ENCODE measurements at regions not wholly inside any gene's neighbourhood (a gene's known extent, or its start where the extent isn't known, plus 50 kb on each side); places are given as distances from the start of the nearest gene placed in this dataset.

GRCh38 chr7:68422281-68422680, 1176.0 kb upstream of the AUTS2 start:
- no peaks in the 10 kb centered on the region for H3K27me3 ChIP-seq
- intact Hi-C loops (cut with DNase I): no loop called here
- H3K36me3 ChIP-seq: no peaks in the 10 kb centered on the region

GRCh38 chr7:68423356-68423755, 1174.9 kb upstream of the AUTS2 start:
- Histone ChIP-seq H3K4me3 (no peak overlapping the region), H3K36me3 (no peaks in the 10 kb centered on the region), H3K27ac (replicated peaks in 1 of 4) (no peak overlapping the region), H3K27me3 (no peaks in the 10 kb centered on the region), H3K4me1 (peaks cover 0 to 24% (median 8%) of the 10 kb centered on the region in 4 donors), H3K9me3 (no peaks in the 10 kb centered on the region)
- intact Hi-C loops (cut with DNase I): no loop called here
- WGBS: 83% methylated on average over 5 of the region's 5 CpGs
- no peak for DNase-seq (ENCODE audit: extremely low spot score)
- TF ChIP-seq EP300 (IDR thresholded peaks at IDR 0.05) (no peak), POLR2AphosphoS5 (IDR thresholded peaks at IDR 0.05) (no peak), CTCF (IDR thresholded peaks at IDR 0.05) (no peak), POLR2A (IDR thresholded peaks at IDR 0.05; ENCODE audit: low read depth) (no peak)

More at GRCh38 chr7:68422281-68422680, 1176.0 kb upstream of the AUTS2 start:
- no peaks in the 10 kb centered on the region for H3K9me3 ChIP-seq
- no peak overlapping the region for H3K4me3 ChIP-seq
- TF ChIP-seq CTCF (IDR thresholded peaks at IDR 0.05) (no peak), POLR2AphosphoS5 (IDR thresholded peaks at IDR 0.05) (no peak), POLR2A (IDR thresholded peaks at IDR 0.05; ENCODE audit: low read depth) (no peak), EP300 (IDR thresholded peaks at IDR 0.05) (no peak)
- WGBS: 72% methylated on average over 4 of the region's 4 CpGs
- no peak for DNase-seq (ENCODE audit: extremely low spot score)
- no peak overlapping the region for H3K27ac ChIP-seq (replicated peaks in 1 of 4)
- H3K4me1 ChIP-seq: peaks cover 0 to 24% (median 8%) of the 10 kb centered on the region in 4 donors

GRCh38 chr7:68424658-68425297, 1173.5 kb upstream of the AUTS2 start:
- H3K36me3 ChIP-seq: no peaks in the 10 kb centered on the region
- no peaks in the 10 kb centered on the region for H3K27me3 ChIP-seq
- DNase-seq (ENCODE audit: extremely low spot score): no peak
- 90% methylated on average over 4 of the region's 4 CpGs for WGBS
- no peak overlapping the region for H3K4me3 ChIP-seq
- intact Hi-C loops (cut with DNase I): no loop called here
- no peaks in the 10 kb centered on the region for H3K9me3 ChIP-seq
- no peak for TF ChIP-seq CTCF (IDR thresholded peaks at IDR 0.05)
- TF ChIP-seq POLR2A (IDR thresholded peaks at IDR 0.05; ENCODE audit: low read depth): no peak
- TF ChIP-seq EP300 (IDR thresholded peaks at IDR 0.05): no peak
- no peak for TF ChIP-seq POLR2AphosphoS5 (IDR thresholded peaks at IDR 0.05)
- H3K27ac ChIP-seq (replicated peaks in 1 of 4): no peak overlapping the region
- peaks cover 0 to 24% (median 8%) of the 10 kb centered on the region in 4 donors for H3K4me1 ChIP-seq

- intact Hi-C loops (cut with DNase I): no loop called here
Observed at GRCh38 chr7:68425377-68425776, 1172.9 kb upstream of the AUTS2 start.

More at GRCh38 chr7:68425377-68425776, 1172.9 kb upstream of the AUTS2 start:
- 96% methylated on average over 6 of the region's 6 CpGs for WGBS
- peaks cover 0 to 24% (median 8%) of the 10 kb centered on the region in 4 donors for H3K4me1 ChIP-seq
- no peaks in the 10 kb centered on the region for H3K27me3 ChIP-seq
- no peak overlapping the region for H3K27ac ChIP-seq (replicated peaks in 1 of 4)
- no peak for TF ChIP-seq EP300 (IDR thresholded peaks at IDR 0.05)
- no peak for TF ChIP-seq POLR2AphosphoS5 (IDR thresholded peaks at IDR 0.05)
- TF ChIP-seq POLR2A (IDR thresholded peaks at IDR 0.05; ENCODE audit: low read depth): no peak
- peak in 1 of 3 experiments; percentile 21 for TF ChIP-seq CTCF (IDR thresholded peaks at IDR 0.05)
- no peaks in the 10 kb centered on the region for H3K36me3 ChIP-seq
- no peak overlapping the region for H3K4me3 ChIP-seq
- DNase-seq (ENCODE audit: extremely low spot score): no peak
- no peaks in the 10 kb centered on the region for H3K9me3 ChIP-seq

Measured in esophagus muscularis mucosa (tissue), 4 donors.